ENCODE measurements at regions not wholly inside any gene's neighbourhood (a gene's known extent, or its start where the extent isn't known, plus 50 kb on each side); places are given as distances from the start of the nearest gene placed in this dataset.

DNA sequence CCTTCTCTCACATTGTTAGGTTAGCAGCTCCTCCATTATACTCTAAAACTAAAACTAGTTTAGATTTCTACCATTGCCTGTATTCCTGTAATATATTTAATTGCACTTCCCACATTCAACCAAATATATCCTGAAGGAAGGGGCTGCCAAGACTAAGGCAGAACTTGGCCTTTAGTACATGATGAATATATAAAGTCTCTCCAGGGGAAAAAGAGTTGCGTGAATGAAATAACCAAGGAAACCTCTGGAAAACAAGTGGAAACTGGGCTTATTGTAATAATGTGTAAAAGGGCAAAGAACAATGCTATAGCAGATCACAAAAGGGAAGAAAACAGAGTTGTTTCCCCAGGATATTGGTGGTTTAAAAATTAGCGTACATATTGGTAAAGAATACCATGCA, 1012.5 kb upstream of the PRMT6 start:
- CTCF ChIA-PET, result no interaction called here
- TF ChIP-seq LARP7 (IDR thresholded peaks at IDR 0.05), result no peak
- no peak for TF ChIP-seq NFYB (IDR thresholded peaks at IDR 0.05; ENCODE audit: insufficient read depth, low read depth, low read length)
- TF ChIP-seq SMC3 (IDR thresholded peaks at IDR 0.05; ENCODE audit: borderline replicate concordance, low read length), result no peak
- TF ChIP-seq, protein P1, sequence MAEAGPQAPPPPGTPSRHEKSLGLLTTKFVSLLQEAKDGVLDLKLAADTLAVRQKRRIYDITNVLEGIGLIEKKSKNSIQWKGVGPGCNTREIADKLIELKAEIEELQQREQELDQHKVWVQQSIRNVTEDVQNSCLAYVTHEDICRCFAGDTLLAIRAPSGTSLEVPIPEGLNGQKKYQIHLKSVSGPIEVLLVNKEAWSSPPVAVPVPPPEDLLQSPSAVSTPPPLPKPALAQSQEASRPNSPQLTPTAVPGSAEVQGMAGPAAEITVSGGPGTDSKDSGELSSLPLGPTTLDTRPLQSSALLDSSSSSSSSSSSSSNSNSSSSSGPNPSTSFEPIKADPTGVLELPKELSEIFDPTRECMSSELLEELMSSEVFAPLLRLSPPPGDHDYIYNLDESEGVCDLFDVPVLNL (IDR thresholded peaks at IDR 0.05; ENCODE audit: low read depth, low read length), result no peak
- no peak for TF ChIP-seq ZNF622 (IDR thresholded peaks at IDR 0.05)
- TF ChIP-seq RB1 (IDR thresholded peaks at IDR 0.05; ENCODE audit: borderline replicate concordance), result no peak
- no peak for TF ChIP-seq CREM (IDR thresholded peaks at IDR 0.05; ENCODE audit: low read depth)
- no peak for TF ChIP-seq MYC (IDR thresholded peaks at IDR 0.05; ENCODE audit: insufficient read depth, insufficient read length, insufficient replicate concordance, low read length, severe bottlenecking)
- TF ChIP-seq NBN (IDR thresholded peaks at IDR 0.05), result no peak
- TF ChIP-seq BHLHE40 (IDR thresholded peaks at IDR 0.05; ENCODE audit: borderline replicate concordance in 1 of 2, low read depth in 2 of 2, low read length in 1 of 2), result no peak
- TF ChIP-seq DPF2 (IDR thresholded peaks at IDR 0.05), result no peak
- TF ChIP-seq, protein P2, sequence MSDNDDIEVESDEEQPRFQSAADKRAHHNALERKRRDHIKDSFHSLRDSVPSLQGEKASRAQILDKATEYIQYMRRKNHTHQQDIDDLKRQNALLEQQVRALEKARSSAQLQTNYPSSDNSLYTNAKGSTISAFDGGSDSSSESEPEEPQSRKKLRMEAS (IDR thresholded peaks at IDR 0.05; ENCODE audit: low read depth, low read length), result no peak
- no peak for TF ChIP-seq CREB1 (IDR thresholded peaks at IDR 0.05; ENCODE audit: low read depth)
- RAD21 ChIA-PET (ENCODE audit: unreplicated experiment), result no interaction called here
- DNase-seq (ENCODE audit: low read depth, low spot score), result no peak
- no peak for FAIRE-seq
- ATAC-seq, result no peak
- Histone ChIP-seq H3K79me2 (ENCODE audit: control insufficient read depth, insufficient read depth, low read length) (no peaks in the 10 kb centered on the region), H2AFZ (ENCODE audit: control insufficient read depth, low read depth, low read length) (no peak overlapping the region), H3K4me2 (ENCODE audit: control insufficient read depth, insufficient read depth) (no peak overlapping the region), H3K9ac (ENCODE audit: control insufficient read depth, insufficient read depth, low read length) (no peak overlapping the region), H3K4me3 (no peak overlapping the region), H3K4me1 (ENCODE audit: control insufficient read depth, insufficient read depth, low read length) (no peaks in the 10 kb centered on the region), H3K36me3 (ENCODE audit: control insufficient read depth in 2 of 2, insufficient read depth in 2 of 2, low read length in 1 of 2) (no peaks in the 10 kb centered on the region), H3K27ac (ENCODE audit: control insufficient read depth, insufficient read depth) (no peak overlapping the region), H3K9me3 (replicated peaks; ENCODE audit: control insufficient read depth, insufficient read depth, low read length) (no peaks in the 10 kb centered on the region), H3K27me3 (replicated peaks in 1 of 2; ENCODE audit: control insufficient read depth in 2 of 2, insufficient read depth in 2 of 2, low read length in 1 of 2) (no peaks in the 10 kb centered on the region; a peak in 1 of 4 replicates), H4K20me1 (ENCODE audit: control insufficient read depth, insufficient read depth) (no peaks in the 10 kb centered on the region)
- intact Hi-C loops (cut with micrococcal nuclease; ENCODE audit: unreplicated experiment), result no loop called here
- BruUV-seq (replicated peaks), result no TSS peak
- POLR2A ChIA-PET, result no interaction called here
- SMC1A ChIA-PET (ENCODE audit: uncharacterized antibody, unreplicated experiment), result no interaction called here
- in situ Hi-C loops (cut with MboI), result no loop called here
- 67% methylated on average over 2 of the region's 2 CpGs for WGBS (ENCODE audit: insufficient coverage, insufficient replicate concordance, low lambda C conversion rate, missing lambda C conversion rate)

Data from GM12878 (cell line).